NCI-H2107 treated with DMSO at 0.1 percent for 48 hours (cell line): ENCODE measurements at regions not wholly inside any gene's neighbourhood (a gene's known extent, or its start where the extent isn't known, plus 50 kb on each side); places are given as distances from the start of the nearest gene placed in this dataset.

Experiments used
- DNase-seq: peaks from one replicate; lab custom pipeline; 2025; ENCODE audit not compliant: unreplicated experiment; lab: John Stamatoyannopoulos, UW

DNA sequence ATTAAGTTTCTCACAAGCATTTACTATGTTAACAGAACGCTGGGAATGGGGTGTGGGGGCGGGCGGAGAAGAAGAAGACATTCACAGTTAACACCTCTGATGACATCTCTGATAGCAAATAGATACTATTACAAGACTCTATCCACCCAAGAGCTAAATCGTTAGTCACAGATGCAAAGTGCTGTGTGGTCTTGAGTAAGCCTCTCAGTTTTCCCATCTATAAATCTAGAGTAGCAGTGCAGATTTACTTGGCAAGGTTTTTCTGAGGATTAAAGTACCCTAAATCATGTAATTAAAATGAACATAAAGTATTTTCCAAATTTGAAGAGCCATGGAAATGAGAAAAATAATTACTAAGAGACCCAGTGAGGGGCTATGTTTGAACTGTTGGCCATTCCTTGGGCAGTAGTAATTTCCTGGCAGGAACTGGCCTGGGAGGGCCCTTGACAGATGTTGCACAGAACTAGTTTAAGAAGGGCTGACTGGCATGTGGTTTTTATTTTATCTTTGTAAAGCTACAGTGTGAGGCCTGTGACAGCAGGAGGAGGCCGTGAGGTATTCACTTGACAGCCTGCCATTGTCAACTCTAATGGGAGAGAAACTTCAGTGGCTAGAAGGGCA is 58.7 kb upstream of the APOBEC4 start:
- no peak for DNase-seq

DNA sequence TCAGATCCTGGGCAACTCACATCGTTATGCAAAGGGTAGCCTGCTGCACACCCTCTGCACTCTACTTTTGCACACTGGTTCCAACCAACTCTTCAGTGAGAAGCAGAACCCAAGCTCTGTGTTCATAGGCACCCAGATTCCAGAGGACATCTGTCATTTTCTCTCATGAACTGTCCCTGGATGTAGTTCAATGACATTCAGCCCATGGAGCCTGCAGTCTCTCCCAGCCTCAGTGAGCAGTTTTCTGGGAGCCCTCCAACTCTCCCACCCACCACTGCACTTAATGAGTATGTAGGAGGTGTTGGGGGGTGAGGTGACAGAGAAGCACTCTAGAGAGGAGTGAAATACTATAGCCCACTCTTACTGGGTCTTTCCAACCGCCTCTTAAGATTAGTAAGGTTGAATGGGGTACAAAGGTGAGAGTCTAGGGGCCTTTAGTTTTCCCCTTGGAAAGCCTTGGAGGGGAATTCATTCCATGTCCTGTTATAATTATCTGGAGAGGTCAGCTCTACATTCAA is 58.1 kb upstream of the APOBEC4 start:
- DNase-seq = no peak

DNA sequence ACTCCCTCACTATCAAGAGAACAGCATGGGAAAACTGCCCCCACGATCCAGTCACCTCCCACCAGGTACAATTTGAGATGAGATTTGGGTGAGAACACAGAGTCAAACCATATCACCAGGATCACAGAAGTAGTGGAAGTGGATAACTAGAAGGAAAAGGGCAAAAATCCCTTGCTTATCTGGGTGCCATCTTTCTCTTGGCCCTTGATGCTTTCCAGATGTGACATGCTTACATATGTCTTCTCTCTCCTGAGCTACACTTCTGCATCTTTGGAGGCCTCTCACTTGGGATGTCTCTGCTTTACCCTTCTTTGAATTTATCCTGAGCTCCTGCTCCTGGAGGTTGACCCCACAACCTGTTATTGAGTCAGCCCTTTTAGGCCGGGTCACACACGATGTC is 57.6 kb upstream of the APOBEC4 start:
- DNase-seq = no peak

DNA sequence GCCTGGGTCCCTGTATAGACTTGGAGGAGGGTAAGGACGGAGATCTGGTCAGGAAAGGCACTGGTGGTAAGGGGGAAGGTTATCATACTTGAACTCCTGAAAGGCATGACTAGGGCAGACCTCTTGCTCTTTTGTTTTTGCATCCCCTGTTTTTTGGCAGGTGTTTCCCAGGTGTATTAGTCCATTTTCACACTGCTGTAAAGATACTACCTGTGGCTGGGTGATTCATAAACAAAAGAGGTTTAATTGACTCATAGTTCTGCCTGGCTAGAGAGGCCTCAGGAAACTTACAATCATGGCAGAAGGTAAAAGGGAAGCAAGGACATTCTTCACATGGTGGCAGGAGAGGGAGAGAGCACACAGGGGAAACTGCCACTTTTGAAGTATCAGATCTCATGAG is 57.2 kb upstream of the APOBEC4 start:
- DNase-seq = no peak

DNA sequence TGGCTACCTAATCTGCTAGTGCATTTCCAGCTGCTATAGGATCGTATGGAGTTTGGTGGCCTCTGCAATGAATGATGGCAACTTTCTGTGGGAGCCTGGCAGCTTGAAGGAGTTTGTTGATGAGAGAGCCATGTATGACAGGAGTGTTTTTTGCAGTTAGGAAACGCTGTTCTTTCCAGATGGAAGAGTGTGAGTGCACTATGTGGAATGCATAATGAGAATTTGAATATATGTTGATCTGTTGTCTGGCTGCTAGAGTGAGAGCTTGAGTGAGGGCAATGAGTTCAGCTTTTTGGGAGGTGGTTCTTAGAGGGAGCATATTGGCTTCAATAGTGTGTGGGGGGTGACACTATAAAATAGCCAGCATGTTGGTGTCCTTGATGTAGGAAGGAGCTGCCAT is 51.0 kb upstream of the APOBEC4 start:
- no peak for DNase-seq
